T-helper 1 cell treated with Interleukin-12 subunit alpha and Interleukin-12 subunit beta and Interleukin-4 antibody, amounts not matched to agents 30 ng/mL and 1 ng/mL, for 36 hours (primary cell): ENCODE measurements at regions not wholly inside any gene's neighbourhood (a gene's known extent, or its start where the extent isn't known, plus 50 kb on each side); places are given as distances from the start of the nearest gene placed in this dataset.
"Not testable (repeated sequence)": the region's sequence is repeated elsewhere in the genome, so short reads cannot be mapped to it uniquely, and the experiment has no call there.

Experiments used
- intact Hi-C: fragments of 100-400 bp; cut with micrococcal nuclease; formaldehyde crosslinking; loops from one replicate; pipeline ENCODE4 v1.15.1; 2024

- intact Hi-C loops, result no loop called here
These were observed 997.6 kb upstream of the CITED2 start for GRCh38 chr6:140372064-140372463.

GRCh38 chr6:140370976-140371870, 996.8 kb upstream of the CITED2 start:
- intact Hi-C loops, result no loop called here

- intact Hi-C loops, result no loop called here
These were observed 996.0 kb upstream of the CITED2 start for GRCh38 chr6:140370441-140370840.

GRCh38 chr6:140366991-140367390, 992.5 kb upstream of the CITED2 start:
- intact Hi-C loops, result no loop called here

- intact Hi-C loops, result no loop called here
These were observed 990.5 kb upstream of the CITED2 start for GRCh38 chr6:140364916-140365315.

GRCh38 chr6:140360651-140361050, 986.2 kb upstream of the CITED2 start:
- intact Hi-C loops, result no loop called here

GRCh38 chr6:140355476-140355875, 981.0 kb upstream of the CITED2 start:
- intact Hi-C loops, result no loop called here

- intact Hi-C loops, result no loop called here
These were observed 979.8 kb upstream of the CITED2 start for GRCh38 chr6:140354296-140354695.

- intact Hi-C loops, result no loop called here
These were observed 979.1 kb upstream of the CITED2 start for GRCh38 chr6:140353536-140353935.

- intact Hi-C loops, result no loop called here
These were observed 972.0 kb upstream of the CITED2 start for GRCh38 chr6:140346428-140346827.

GRCh38 chr6:140345935-140346334, 971.5 kb upstream of the CITED2 start:
- intact Hi-C loops, result no loop called here

- intact Hi-C loops, result no loop called here
These were observed 969.9 kb upstream of the CITED2 start for GRCh38 chr6:140344142-140344913.

GRCh38 chr6:140343128-140343527, 968.7 kb upstream of the CITED2 start:
- intact Hi-C loops, result no loop called here

GRCh38 chr6:140341272-140341671, 966.8 kb upstream of the CITED2 start:
- intact Hi-C loops, result no loop called here

GRCh38 chr6:140340795-140341194, 966.3 kb upstream of the CITED2 start:
- intact Hi-C loops, result no loop called here

GRCh38 chr6:140339084-140339483, 964.6 kb upstream of the CITED2 start:
- intact Hi-C loops, result not testable (repeated sequence)

- intact Hi-C loops, result no loop called here
These were observed 947.4 kb upstream of the CITED2 start for GRCh38 chr6:140321891-140322290.

- intact Hi-C loops, result no loop called here
These were observed 945.9 kb upstream of the CITED2 start for GRCh38 chr6:140320081-140321080.

- intact Hi-C loops, result no loop called here
These were observed 944.8 kb upstream of the CITED2 start for GRCh38 chr6:140319209-140319608.

- intact Hi-C loops, result no loop called here
These were observed 944.0 kb upstream of the CITED2 start for GRCh38 chr6:140318408-140318807.

- intact Hi-C loops, result no loop called here
These were observed 943.5 kb upstream of the CITED2 start for GRCh38 chr6:140317950-140318349.
